Panc1 (cell line): ENCODE measurements at regions not wholly inside any gene's neighbourhood (a gene's known extent, or its start where the extent isn't known, plus 50 kb on each side); places are given as distances from the start of the nearest gene placed in this dataset.

Source experiments
- ATAC-seq: fragments of 200-7000 bp; cut with Tn5 transposase; 2 replicates; pipeline ENCODE4 v1.9.1; 2020; ENCODE audit warnings: mild to moderate bottlenecking, moderate library complexity
- BruUV-seq: library from RNA; stranded (reverse); fragments of 400-500 nt; replicated peaks from 2 replicates; lab custom pipeline; 2021; lab: Mats Ljungman, UMichigan
- CTCF ChIA-PET: fragments of 300-600 bp; sonication (Branson Sonifier 250); formaldehyde crosslinking; loops from one replicate; lab custom pipeline; 2022; ENCODE audit warnings: antibody characterized with exemption; lab: Charles Lee
- POLR2A ChIA-PET: fragments of 300-600 bp; sonication (Branson Sonifier 250); formaldehyde crosslinking; loops from one replicate; lab custom pipeline; 2022; ENCODE audit warnings: antibody characterized with exemption; lab: Charles Lee
- DNase-seq: peaks from one replicate; pipeline ENCODE4 v3.0.0-alpha.2; 2010; ENCODE audit warnings: low read depth, low spot score
- H3K27ac ChIP-seq: 2 replicates; pipeline ENCODE4 v1.5.1; 2011; ENCODE audit warnings: mild to moderate bottlenecking, low read length, inconsistent platforms
- H3K27me3 ChIP-seq: fragments of 200-500 bp; sonication (Bioruptor generic); 2 replicates; pipeline ENCODE4 v1.6.0; 2014; ENCODE audit warnings: low read length, inconsistent platforms; ENCODE audit not compliant: control insufficient read depth, insufficient read depth
- H3K36me3 ChIP-seq: fragments of 200-500 bp; sonication (Bioruptor generic); 2 replicates; pipeline ENCODE4 v1.5.1; 2014; ENCODE audit warnings: inconsistent platforms, mild to moderate bottlenecking, low read length, moderate library complexity; ENCODE audit not compliant: control insufficient read depth, insufficient read depth
- H3K4me1 ChIP-seq: 2 replicates; pipeline ENCODE4 v1.5.1; 2011; ENCODE audit warnings: inconsistent platforms, mild to moderate bottlenecking, low read length, moderate library complexity; ENCODE audit not compliant: control insufficient read depth, insufficient read depth
- H3K4me3 ChIP-seq, 2 experiments: 2 replicates each; pipeline ENCODE4 v1.5.1; 2011 to 2012; ENCODE audit warnings: low read depth in 2 of 2, low read length in 2 of 2, mild to moderate bottlenecking in 2 of 2, inconsistent platforms in 1 of 2, moderate library complexity in 1 of 2
- H3K9me3 ChIP-seq: fragments of 200-500 bp; sonication (Bioruptor generic); 2 replicates; pipeline ENCODE4 v1.5.1; 2014; ENCODE audit warnings: low read depth, mild to moderate bottlenecking, inconsistent platforms, low read length, moderate library complexity; ENCODE audit not compliant: control insufficient read depth, insufficient read depth
- CTCF ChIP-seq: fragments of 450-650 bp; IDR thresholded peaks from 2 replicates; pipeline ENCODE4 v1.5.1; 2017; ENCODE audit warnings: mild to moderate bottlenecking
- POLR2AphosphoS5 ChIP-seq: IDR thresholded peaks from 2 replicates; pipeline ENCODE4 v1.6.1; 2012; ENCODE audit warnings: mild to moderate bottlenecking, low read depth, low read length, moderate library complexity
- REST ChIP-seq, 2 experiments: IDR thresholded peaks; 2 replicates each; pipeline ENCODE4 v1.6.1; 2011 to 2012; ENCODE audit warnings: low read depth in 2 of 2, control low read depth in 1 of 2, low read length in 1 of 2, mild to moderate bottlenecking in 1 of 2, moderate library complexity in 1 of 2; ENCODE audit not compliant: insufficient read depth in 1 of 2
- SIN3A ChIP-seq: IDR thresholded peaks from 2 replicates; pipeline ENCODE4 v1.6.1; 2012; ENCODE audit warnings: low read depth, mild to moderate bottlenecking, low read length, moderate library complexity, borderline replicate concordance; ENCODE audit not compliant: insufficient read depth
- TCF7L2 ChIP-seq: IDR thresholded peaks from 2 replicates; pipeline ENCODE4 v1.6.1; 2011; ENCODE audit warnings: mild to moderate bottlenecking, low read depth, low read length, inconsistent platforms
- in situ Hi-C: cut with HindIII; loops from 2 replicates; pipeline ENCODE4 v1.10.0; 2016; ENCODE audit warnings: low sequenced_read_pairs, low pct_unique_long_range_greater_than_20kb
- intact Hi-C: fragments of 100-400 bp; cut with micrococcal nuclease; formaldehyde crosslinking; loops from one replicate; pipeline ENCODE4 v1.10.0; 2022; ENCODE audit not compliant: unreplicated experiment

GRCh38 chr11:122436188-122436555 is 219.3 kb upstream of the UBASH3B start:
- intact Hi-C loops (no loop called here), in situ Hi-C loops (no loop called here)
- DNase-seq (no peak), ATAC-seq (no peak)
- H3K27me3 ChIP-seq, result peaks cover 20% of the 10 kb centered on the region
- POLR2A ChIA-PET, result no interaction called here
- H3K4me3 ChIP-seq, result no peak overlapping the region
- CTCF ChIA-PET, result no interaction called here
- H3K27ac ChIP-seq, result no peak overlapping the region
- no peaks in the 10 kb centered on the region for H3K36me3 ChIP-seq
- H3K4me1 ChIP-seq, result peaks cover 9% of the 10 kb centered on the region; the same call in 1 of the 2 replicates
- TF ChIP-seq REST (IDR thresholded peaks at IDR 0.05; ENCODE audit: insufficient read depth in 1 of 2, low read depth in 2 of 2, low read length in 1 of 2), result no peak
- no peaks in the 10 kb centered on the region for H3K9me3 ChIP-seq
- no TSS peak for BruUV-seq

- H3K36me3 ChIP-seq, result no peaks in the 10 kb centered on the region
- TF ChIP-seq CTCF, result no peak
- TF ChIP-seq POLR2AphosphoS5, result no peak
- TF ChIP-seq REST (IDR thresholded peaks at IDR 0.05; ENCODE audit: insufficient read depth in 1 of 2, low read depth in 2 of 2, low read length in 1 of 2), result no peak
- TF ChIP-seq SIN3A, result no peak
- TF ChIP-seq TCF7L2, result no peak
- no peak overlapping the region for H3K27ac ChIP-seq
- peaks cover 20% of the 10 kb centered on the region for H3K27me3 ChIP-seq
- POLR2A ChIA-PET, result no interaction called here
- ATAC-seq (no peak), DNase-seq (no peak)
- no TSS peak for BruUV-seq
- peaks cover 6% of the 10 kb centered on the region; the same call in 1 of the 2 replicates for H3K4me1 ChIP-seq
- no peak overlapping the region for H3K4me3 ChIP-seq
- H3K9me3 ChIP-seq, result no peaks in the 10 kb centered on the region
- in situ Hi-C loops, result no loop called here
- intact Hi-C loops, result no loop called here
- CTCF ChIA-PET, result no interaction called here
Observed at GRCh38 chr11:122435540-122436187, 219.9 kb upstream of the UBASH3B start.
